GM12864 (cell line): ENCODE measurements at regions not wholly inside any gene's neighbourhood (a gene's known extent, or its start where the extent isn't known, plus 50 kb on each side); places are given as distances from the start of the nearest gene placed in this dataset.
A peak's percentile ranks its signal among the peaks of the same experiment; 100 is the strongest.
"Not testable (repeated sequence)": the region's sequence is repeated elsewhere in the genome, so short reads cannot be mapped to it uniquely, and the experiment has no call there.

Experiments
- DNase-seq: peaks from one replicate; pipeline ENCODE4 v3.0.0-alpha.2; 2011; ENCODE audit warnings: low read depth
- H3K4me3 ChIP-seq: 2 replicates; pipeline ENCODE4 v1.5.1; 2011; ENCODE audit warnings: mild to moderate bottlenecking, low read depth, low read length, control low read depth
- CTCF ChIP-seq: IDR thresholded peaks from 2 replicates; pipeline ENCODE4 v1.5.1; 2011; ENCODE audit warnings: low read depth, mild to moderate bottlenecking, moderate library complexity, low read length, control low read depth, inconsistent platforms; ENCODE audit errors: missing control alignments

- DNase-seq, result no peak
- no peak for TF ChIP-seq CTCF
- no peak overlapping the region for H3K4me3 ChIP-seq
These were observed 111.3 kb upstream of the WARS2 start for GRCh38 chr1:119251751-119252150.

DNA sequence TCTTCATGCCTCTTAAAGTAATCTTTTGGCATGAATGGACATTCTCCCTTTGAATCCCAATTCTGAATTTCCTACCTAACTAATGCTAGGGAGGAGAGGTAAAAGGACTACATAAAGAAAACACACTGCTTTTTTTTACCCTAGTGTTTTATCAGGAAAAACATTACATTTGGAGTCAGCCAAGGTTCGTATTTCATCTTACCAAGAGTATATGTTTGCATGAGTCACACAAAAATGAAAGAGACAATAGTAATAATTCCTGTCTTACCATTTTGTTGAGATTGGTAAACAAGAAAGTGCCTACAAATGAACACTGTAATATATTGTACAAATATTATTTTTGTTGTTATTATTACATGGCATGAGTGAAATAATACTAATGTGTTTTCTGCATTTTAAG, 112.9 kb upstream of the WARS2 start:
- no peak for TF ChIP-seq CTCF
- no peak overlapping the region for H3K4me3 ChIP-seq
- no peak for DNase-seq

DNA sequence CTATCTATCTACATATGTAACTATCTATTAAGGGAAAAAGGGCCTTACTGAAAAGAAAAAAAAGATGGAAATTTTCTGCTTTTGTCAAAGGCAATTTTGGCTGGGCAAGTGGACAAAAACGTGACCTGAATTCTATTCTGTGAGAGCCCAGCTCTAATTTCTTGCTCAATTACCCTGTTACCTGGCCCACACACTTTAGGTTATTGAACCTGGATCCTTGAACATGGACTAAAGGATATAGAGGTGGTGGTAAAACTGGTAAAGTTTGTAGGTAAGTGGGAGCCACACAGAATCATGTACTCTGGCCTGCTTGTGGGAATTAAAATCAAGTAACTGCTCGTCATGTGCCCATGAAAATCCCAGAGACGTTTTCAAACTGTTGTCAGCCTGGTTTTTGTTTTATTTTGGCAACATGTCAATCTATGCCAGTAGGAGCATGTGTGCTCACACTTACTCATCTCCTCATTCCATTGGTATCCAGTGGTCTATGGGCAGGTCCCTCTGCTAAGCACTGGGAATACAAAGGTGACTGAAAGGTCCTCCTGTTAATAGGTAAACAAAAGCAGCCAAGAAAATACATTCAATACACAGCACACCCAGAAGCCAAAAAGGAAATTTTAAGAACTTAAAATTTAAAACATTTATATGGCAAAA, 113.7 kb upstream of the WARS2 start:
- no peak for TF ChIP-seq CTCF
- no peak overlapping the region for H3K4me3 ChIP-seq
- no peak for DNase-seq

DNA sequence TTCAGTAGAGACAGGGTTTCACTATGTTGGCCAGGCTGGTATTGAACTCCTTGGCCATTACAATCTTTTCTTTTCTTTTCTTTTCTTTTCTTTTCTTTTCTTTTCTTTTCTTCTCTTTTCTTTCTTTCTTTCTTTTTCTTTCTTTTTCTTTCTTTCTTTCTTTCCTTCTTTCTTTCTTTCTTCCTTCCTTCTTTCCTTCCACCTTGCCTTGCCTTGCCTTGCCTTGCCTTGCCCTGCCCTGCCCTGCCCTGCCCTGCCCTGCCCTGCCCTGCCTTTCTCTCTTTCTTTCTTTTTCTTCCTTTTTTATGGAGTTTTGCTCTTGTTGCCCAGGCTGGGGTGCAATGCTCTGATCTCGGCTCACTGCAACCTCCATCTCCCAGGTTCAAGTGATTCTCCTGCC, 112.5 kb upstream of the HAO2 start:
- not testable (repeated sequence) for H3K4me3 ChIP-seq

GRCh38 chr1:119260506-119260905, 108.1 kb upstream of the HAO2 start:
- no peak for DNase-seq
- no peak for TF ChIP-seq CTCF
- H3K4me3 ChIP-seq, result no peak overlapping the region

More for the DNA sequence above, 112.5 kb upstream of the HAO2 start:
- not testable (repeated sequence) for DNase-seq

DNA sequence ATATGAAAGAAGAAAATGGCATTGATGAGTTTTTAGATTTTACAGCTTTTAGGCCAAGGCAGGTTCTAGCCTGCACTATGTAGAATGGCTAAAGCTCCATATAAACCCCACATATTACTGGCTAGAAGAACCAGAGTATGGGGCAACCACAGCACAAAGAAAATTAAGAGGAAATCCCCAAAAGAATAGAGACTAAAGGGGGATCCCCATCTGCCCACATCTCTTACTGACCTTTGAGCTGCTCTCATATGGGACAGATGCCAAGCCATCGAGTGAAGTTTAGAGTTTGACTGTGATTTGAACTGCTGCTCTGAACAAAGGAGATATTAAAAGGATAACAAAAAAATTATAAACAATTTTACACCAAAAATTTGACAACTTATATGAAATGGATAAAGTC, 102.2 kb upstream of the HAO2 start:
- H3K4me3 ChIP-seq, result no peak overlapping the region
- DNase-seq, result peak; percentile 29
- TF ChIP-seq CTCF, result no peak

- TF ChIP-seq CTCF, result no peak
- DNase-seq, result no peak
- no peak overlapping the region for H3K4me3 ChIP-seq
These were observed 101.7 kb upstream of the HAO2 start for GRCh38 chr1:119266858-119267257.

DNA sequence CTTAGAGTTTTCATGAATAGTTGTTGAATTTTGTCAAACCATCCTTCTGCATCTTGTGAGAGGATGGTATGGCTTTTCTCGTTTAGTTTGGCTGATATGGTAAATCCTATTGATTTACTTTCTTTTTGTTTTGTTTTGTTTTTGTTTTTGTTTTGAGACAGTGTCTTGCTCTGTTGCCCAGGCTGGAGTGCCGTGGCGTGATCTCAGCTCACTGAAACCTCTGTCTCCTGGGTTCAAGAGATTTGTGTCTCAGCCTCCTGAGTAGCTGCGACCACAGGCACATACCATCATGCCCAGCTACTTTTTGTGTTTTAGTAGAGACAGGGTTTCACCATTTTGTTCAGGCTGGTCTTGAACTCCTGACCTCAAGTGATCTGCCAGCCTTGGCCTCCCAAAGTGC, 101.3 kb upstream of the HAO2 start:
- H3K4me3 ChIP-seq, DNase-seq: not testable (repeated sequence)
